GM06990 (cell line): ENCODE measurements at regions not wholly inside any gene's neighbourhood (a gene's known extent, or its start where the extent isn't known, plus 50 kb on each side); places are given as distances from the start of the nearest gene placed in this dataset.

Experiments
- DNase-seq: peaks from one replicate; pipeline ENCODE4 v3.0.0-alpha.2; 2011; ENCODE audit not compliant: insufficient read length; ENCODE audit errors: extremely low read depth
- H3K27me3 ChIP-seq: replicated peaks from 2 replicates; pipeline ENCODE4 v1.6.0; 2011; ENCODE audit warnings: low read length; ENCODE audit not compliant: control insufficient read depth, insufficient read depth
- H3K36me3 ChIP-seq: 2 replicates; pipeline ENCODE4 v1.5.1; 2011; ENCODE audit warnings: low read length; ENCODE audit not compliant: control insufficient read depth, insufficient read depth
- H3K4me3 ChIP-seq: replicated peaks from 2 replicates; pipeline ENCODE4 v1.5.1; 2011; ENCODE audit warnings: low read depth, mild to moderate bottlenecking, control low read depth, low read length
- TF ChIP-seq, protein P1 (sequence below): IDR thresholded peaks from 2 replicates; pipeline ENCODE4 v1.5.1; 2011; ENCODE audit warnings: low read length, control low read depth, mild to moderate bottlenecking, inconsistent platforms; ENCODE audit not compliant: insufficient read depth, poor library complexity, severe bottlenecking

DNA sequence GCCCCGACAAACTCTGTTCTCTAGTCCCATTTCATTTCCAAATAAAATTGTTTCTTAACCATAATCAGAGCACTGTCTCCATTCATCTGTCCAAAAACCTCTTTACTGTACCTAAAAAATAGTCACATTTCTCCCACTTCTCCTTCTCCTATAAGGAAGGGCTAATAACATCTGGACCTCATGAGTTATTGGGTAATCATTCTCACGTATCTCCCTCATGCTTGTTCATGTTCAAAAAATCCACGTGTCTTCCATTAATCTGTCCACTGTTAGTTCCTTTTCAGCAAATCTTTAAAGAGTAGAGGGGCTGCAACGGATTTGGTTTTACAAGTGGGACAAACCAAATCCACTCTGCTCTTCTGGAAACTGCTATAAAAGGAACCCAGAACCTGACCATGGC, 1418.8 kb downstream of the MRPL39 start:
- H3K27me3 ChIP-seq = no peaks in the 10 kb centered on the region
- TF ChIP-seq, protein P1, sequence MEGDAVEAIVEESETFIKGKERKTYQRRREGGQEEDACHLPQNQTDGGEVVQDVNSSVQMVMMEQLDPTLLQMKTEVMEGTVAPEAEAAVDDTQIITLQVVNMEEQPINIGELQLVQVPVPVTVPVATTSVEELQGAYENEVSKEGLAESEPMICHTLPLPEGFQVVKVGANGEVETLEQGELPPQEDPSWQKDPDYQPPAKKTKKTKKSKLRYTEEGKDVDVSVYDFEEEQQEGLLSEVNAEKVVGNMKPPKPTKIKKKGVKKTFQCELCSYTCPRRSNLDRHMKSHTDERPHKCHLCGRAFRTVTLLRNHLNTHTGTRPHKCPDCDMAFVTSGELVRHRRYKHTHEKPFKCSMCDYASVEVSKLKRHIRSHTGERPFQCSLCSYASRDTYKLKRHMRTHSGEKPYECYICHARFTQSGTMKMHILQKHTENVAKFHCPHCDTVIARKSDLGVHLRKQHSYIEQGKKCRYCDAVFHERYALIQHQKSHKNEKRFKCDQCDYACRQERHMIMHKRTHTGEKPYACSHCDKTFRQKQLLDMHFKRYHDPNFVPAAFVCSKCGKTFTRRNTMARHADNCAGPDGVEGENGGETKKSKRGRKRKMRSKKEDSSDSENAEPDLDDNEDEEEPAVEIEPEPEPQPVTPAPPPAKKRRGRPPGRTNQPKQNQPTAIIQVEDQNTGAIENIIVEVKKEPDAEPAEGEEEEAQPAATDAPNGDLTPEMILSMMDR = no peak
- no peak overlapping the region for H3K4me3 ChIP-seq
- DNase-seq = no peak
- H3K36me3 ChIP-seq = no peaks in the 10 kb centered on the region

DNA sequence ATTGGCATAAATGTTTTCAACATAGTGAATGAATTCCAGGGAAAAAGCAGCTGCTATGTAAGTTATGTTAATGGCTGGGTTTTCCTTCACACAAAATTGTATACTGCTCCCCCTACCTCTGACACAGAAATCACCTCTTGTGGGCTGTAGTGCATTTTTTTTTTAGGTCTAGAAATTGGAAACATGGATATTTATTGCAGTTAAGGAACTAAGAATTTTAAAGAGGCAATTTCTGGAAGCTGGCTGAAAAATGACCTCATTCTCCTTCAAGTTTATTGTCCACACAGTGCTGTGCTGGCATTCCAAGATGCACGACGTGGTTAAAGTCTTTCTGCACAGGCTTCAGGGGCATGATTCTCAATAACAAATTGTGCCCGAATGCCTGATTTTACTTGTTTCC, 1424.2 kb downstream of the MRPL39 start:
- Histone ChIP-seq H3K36me3 (no peaks in the 10 kb centered on the region), H3K27me3 (no peaks in the 10 kb centered on the region), H3K4me3 (no peak overlapping the region)
- TF ChIP-seq, protein P1 = no peak
- no peak for DNase-seq

DNA sequence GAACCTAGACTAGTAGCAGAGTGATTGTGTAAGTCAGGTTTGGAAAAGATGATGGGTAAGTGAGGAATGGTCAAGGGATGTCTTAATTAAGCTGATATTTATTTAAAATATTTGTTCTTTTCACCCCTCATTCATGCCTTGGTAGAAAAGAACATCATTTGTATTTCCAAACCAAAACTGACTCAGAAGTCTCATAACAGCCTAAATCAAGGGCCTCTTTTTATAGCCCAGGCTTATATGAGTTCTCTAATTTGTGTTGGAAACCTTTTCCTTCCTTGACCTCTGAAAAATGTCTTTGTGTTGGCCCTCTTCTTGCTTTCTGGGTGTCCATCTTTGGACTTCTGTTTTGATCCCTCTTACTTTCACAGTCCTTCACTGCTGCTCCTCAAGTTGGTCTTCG, 1428.2 kb downstream of the MRPL39 start:
- H3K27me3 ChIP-seq = no peaks in the 10 kb centered on the region
- DNase-seq = no peak
- H3K4me3 ChIP-seq = no peak overlapping the region
- no peaks in the 10 kb centered on the region for H3K36me3 ChIP-seq
- TF ChIP-seq, protein P1 = no peak

DNA sequence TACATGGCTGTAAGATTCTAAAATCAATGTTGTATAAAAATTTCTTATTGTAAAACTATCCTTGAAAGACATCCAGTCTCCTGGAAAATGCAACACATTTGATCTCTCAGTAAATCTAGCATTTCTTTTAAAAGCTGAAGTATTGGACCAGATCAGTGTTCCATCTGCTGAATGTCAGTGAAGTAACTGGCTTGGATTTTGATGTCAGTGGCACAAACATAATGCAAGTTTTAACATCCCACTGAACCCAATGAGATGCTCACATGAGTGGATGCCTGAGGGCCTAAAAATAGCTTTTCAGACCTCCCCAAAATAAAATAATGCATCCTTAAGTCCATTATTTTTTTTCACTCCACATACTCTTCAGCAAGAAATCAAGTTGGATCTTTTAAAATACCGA, 1432.2 kb downstream of the MRPL39 start:
- Histone ChIP-seq H3K36me3 (no peaks in the 10 kb centered on the region), H3K27me3 (no peaks in the 10 kb centered on the region), H3K4me3 (no peak overlapping the region)
- TF ChIP-seq, protein P1 = no peak
- DNase-seq = no peak

DNA sequence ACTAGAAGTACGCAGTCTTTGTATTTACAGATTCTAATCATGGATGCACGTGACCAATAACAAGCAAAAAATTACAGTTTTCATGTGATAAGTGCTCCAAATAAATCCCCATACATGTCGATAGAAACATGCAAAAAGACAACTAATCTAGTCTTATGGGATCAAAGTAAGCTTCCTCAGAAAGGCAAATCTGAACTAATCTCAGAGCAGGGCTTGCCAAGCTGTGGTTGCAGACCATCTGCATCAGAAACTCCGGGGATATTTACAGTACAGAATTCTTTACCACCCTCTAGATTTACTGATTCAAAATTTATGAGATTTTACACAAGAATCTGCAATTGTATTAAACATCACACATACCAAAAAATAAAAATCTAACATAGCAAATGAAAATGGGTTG, 1435.5 kb downstream of the MRPL39 start:
- H3K4me3 ChIP-seq = no peak overlapping the region
- H3K27me3 ChIP-seq = no peaks in the 10 kb centered on the region
- H3K36me3 ChIP-seq = no peaks in the 10 kb centered on the region
- no peak for DNase-seq
- TF ChIP-seq, protein P1 = no peak

DNA sequence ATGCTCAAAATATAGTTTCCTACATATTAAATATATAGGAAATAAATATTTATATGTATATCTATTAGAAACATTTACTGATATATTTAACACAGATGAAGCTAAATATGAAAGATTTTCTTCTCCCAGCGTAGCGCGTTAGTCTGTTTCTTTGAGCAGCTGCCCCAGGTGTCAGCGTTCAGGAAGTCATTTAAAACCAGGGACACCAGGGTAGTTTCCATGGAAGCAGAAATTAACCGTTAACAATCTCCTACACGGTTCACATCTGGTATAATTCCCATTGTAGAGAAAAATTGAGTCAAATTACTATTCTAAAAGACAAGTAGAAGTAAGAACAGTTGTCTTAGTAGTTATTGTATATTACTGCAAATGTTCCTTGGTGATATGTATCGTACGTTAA, 1443.7 kb downstream of the MRPL39 start:
- TF ChIP-seq, protein P1 = no peak
- Histone ChIP-seq H3K4me3 (no peak overlapping the region), H3K36me3 (no peaks in the 10 kb centered on the region), H3K27me3 (no peaks in the 10 kb centered on the region)
- no peak for DNase-seq
